Panc1 (cell line): ENCODE measurements at regions not wholly inside any gene's neighbourhood (a gene's known extent, or its start where the extent isn't known, plus 50 kb on each side); places are given as distances from the start of the nearest gene placed in this dataset.
"Not testable (repeated sequence)": the region's sequence is repeated elsewhere in the genome, so short reads cannot be mapped to it uniquely, and the experiment has no call there.

ENCODE experiments used
- POLR2AphosphoS5 ChIP-seq: IDR thresholded peaks from 2 replicates; pipeline ENCODE4 v1.6.1; 2012; ENCODE audit warnings: mild to moderate bottlenecking, low read depth, low read length, moderate library complexity
- REST ChIP-seq, 2 experiments: IDR thresholded peaks; 2 replicates each; pipeline ENCODE4 v1.6.1; 2011 to 2012; ENCODE audit warnings: low read depth in 2 of 2, control low read depth in 1 of 2, low read length in 1 of 2, mild to moderate bottlenecking in 1 of 2, moderate library complexity in 1 of 2; ENCODE audit not compliant: insufficient read depth in 1 of 2
- SIN3A ChIP-seq: IDR thresholded peaks from 2 replicates; pipeline ENCODE4 v1.6.1; 2012; ENCODE audit warnings: low read depth, mild to moderate bottlenecking, low read length, moderate library complexity, borderline replicate concordance; ENCODE audit not compliant: insufficient read depth
- TCF7L2 ChIP-seq: IDR thresholded peaks from 2 replicates; pipeline ENCODE4 v1.6.1; 2011; ENCODE audit warnings: mild to moderate bottlenecking, low read depth, low read length, inconsistent platforms
- TF ChIP-seq, protein P1 (sequence below): fragments of 450-650 bp; IDR thresholded peaks from 2 replicates; pipeline ENCODE4 v1.5.1; 2017; ENCODE audit warnings: mild to moderate bottlenecking

- TF ChIP-seq, protein P1, sequence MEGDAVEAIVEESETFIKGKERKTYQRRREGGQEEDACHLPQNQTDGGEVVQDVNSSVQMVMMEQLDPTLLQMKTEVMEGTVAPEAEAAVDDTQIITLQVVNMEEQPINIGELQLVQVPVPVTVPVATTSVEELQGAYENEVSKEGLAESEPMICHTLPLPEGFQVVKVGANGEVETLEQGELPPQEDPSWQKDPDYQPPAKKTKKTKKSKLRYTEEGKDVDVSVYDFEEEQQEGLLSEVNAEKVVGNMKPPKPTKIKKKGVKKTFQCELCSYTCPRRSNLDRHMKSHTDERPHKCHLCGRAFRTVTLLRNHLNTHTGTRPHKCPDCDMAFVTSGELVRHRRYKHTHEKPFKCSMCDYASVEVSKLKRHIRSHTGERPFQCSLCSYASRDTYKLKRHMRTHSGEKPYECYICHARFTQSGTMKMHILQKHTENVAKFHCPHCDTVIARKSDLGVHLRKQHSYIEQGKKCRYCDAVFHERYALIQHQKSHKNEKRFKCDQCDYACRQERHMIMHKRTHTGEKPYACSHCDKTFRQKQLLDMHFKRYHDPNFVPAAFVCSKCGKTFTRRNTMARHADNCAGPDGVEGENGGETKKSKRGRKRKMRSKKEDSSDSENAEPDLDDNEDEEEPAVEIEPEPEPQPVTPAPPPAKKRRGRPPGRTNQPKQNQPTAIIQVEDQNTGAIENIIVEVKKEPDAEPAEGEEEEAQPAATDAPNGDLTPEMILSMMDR = not testable (repeated sequence)
- TF ChIP-seq POLR2AphosphoS5; REST (IDR thresholded peaks at IDR 0.05; ENCODE audit: insufficient read depth in 1 of 2, low read depth in 2 of 2, low read length in 1 of 2); TCF7L2; SIN3A: not testable (repeated sequence)
These were observed 84.8 kb upstream of the EPB41L4A start for GRCh38 chr5:112503749-112504501.
